Right kidney (tissue), 1 donor: ENCODE measurements at regions not wholly inside any gene's neighbourhood (a gene's known extent, or its start where the extent isn't known, plus 50 kb on each side); places are given as distances from the start of the nearest gene placed in this dataset.

Experiments
- DNase-seq: peaks from one replicate; pipeline ENCODE4 v3.0.0-alpha.2; 2016

DNA sequence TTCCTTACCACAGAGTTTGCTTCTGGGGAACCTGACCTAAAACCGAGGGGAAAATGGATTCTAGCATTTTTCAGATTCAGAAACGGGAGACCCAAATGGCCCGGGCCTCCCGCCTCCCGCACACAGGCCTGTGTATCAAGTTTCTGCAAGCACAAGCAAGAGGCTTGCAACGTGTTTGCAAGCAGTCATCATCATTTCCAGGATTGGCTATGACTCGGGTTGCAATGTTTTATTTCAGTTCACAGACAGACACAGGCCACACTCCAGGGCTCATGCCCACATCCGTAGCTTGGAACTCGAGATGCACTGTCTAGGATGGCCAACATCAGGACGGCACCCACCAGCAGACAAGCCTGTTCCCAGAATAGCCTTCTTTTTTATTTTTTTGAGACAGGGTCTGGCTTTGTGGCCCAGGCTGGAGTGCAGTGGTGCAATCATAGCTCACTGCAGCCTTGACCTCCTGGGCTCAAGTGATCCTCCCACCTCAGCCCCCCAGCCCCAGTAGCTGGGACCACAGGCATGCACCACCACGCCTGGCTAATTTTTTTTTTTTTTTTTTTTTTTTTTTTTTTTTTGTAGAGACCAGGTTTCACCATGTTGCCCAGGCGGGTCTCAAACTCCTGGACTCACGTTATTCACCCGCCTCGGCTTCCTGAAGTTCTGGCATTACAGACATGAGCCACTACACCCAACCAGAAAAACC lies 68.1 kb upstream of the FOXK1 start:
- no peak for DNase-seq

DNA sequence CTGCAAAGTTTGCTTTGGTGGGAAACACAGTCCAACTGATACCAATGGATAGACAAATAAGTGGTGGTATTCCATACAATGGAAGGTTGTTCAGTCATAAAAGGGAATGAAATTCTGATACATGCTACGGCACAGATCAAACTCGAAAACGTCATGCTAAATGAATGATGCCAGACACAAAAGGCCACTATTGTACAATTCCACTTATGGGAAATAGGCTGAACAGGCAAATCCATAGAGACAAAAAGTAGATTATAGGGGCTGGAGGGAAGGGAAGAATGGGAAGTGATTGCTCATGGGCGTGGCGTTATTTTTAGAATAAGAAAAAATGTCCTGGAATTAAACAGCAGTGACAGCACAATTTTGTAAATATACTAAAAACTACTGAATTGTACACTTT lies 66.0 kb upstream of the FOXK1 start:
- no peak for DNase-seq

- DNase-seq, result no peak
Measured at GRCh38 chr7:4621396-4621795, 60.7 kb upstream of the FOXK1 start.

- DNase-seq, result no peak
Measured at GRCh38 chr7:4626318-4626845, 55.7 kb upstream of the FOXK1 start.

GRCh38 chr7:4629287-4629895 lies 52.7 kb upstream of the FOXK1 start:
- DNase-seq, result no peak

- peak; percentile 72 for DNase-seq
Measured at GRCh38 chr7:4631380-4632179, 50.5 kb upstream of the FOXK1 start.
